Trophoblast cell (in vitro differentiated cells and primary cell): ENCODE measurements at regions not wholly inside any gene's neighbourhood (a gene's known extent, or its start where the extent isn't known, plus 50 kb on each side); places are given as distances from the start of the nearest gene placed in this dataset.

ENCODE experiments used
- DNase-seq, 2 donors: peaks; one replicate each; pipeline ENCODE4 v3.0.0-alpha.2; 2016
- H2AFZ ChIP-seq: 2 replicates; pipeline ENCODE4 v1.6.1; 2013; ENCODE audit warnings: low read length, moderate library complexity, mild to moderate bottlenecking; ENCODE audit not compliant: insufficient read depth, poor library complexity
- H2AK5ac ChIP-seq: 2 replicates; pipeline ENCODE4 v1.6.1; 2013; ENCODE audit warnings: mild to moderate bottlenecking, low read length
- H2BK120ac ChIP-seq: 2 replicates; pipeline ENCODE4 v1.6.1; 2013; ENCODE audit warnings: low read length, mild to moderate bottlenecking, moderate library complexity; ENCODE audit not compliant: insufficient read depth, poor library complexity
- H2BK12ac ChIP-seq: 2 replicates; pipeline ENCODE4 v1.6.1; 2013; ENCODE audit warnings: mild to moderate bottlenecking, low read length, moderate library complexity
- H2BK5ac ChIP-seq: 2 replicates; pipeline ENCODE4 v1.6.1; 2013; ENCODE audit warnings: low read length, low read depth, moderate library complexity, mild to moderate bottlenecking; ENCODE audit not compliant: poor library complexity
- H3K14ac ChIP-seq: 2 replicates; pipeline ENCODE4 v1.6.1; 2013; ENCODE audit warnings: mild to moderate bottlenecking, low read length
- H3K18ac ChIP-seq: 2 replicates; pipeline ENCODE4 v1.6.1; 2013; ENCODE audit warnings: mild to moderate bottlenecking, low read length
- H3K23ac ChIP-seq: 2 replicates; pipeline ENCODE4 v1.6.1; 2013; ENCODE audit warnings: low read length
- H3K27ac ChIP-seq: 2 replicates; pipeline ENCODE4 v1.5.1; 2013; ENCODE audit warnings: low read depth, mild to moderate bottlenecking, inconsistent platforms, low read length, moderate library complexity
- H3K27me3 ChIP-seq: 2 replicates; pipeline ENCODE4 v1.6.1; 2013; ENCODE audit warnings: inconsistent platforms, mild to moderate bottlenecking, low read length, moderate library complexity; ENCODE audit not compliant: insufficient read depth
- H3K36me3 ChIP-seq, 2 experiments: 1 replicate in 1 of 2; 2 replicates in 1 of 2; pipeline ENCODE4 v1.6.1; 2013; ENCODE audit warnings: low read length in 2 of 2, mild to moderate bottlenecking in 2 of 2, moderate library complexity in 1 of 2; ENCODE audit not compliant: insufficient read depth in 2 of 2, control insufficient read depth in 1 of 2
- H3K4ac ChIP-seq: 2 replicates; pipeline ENCODE4 v1.6.1; 2013; ENCODE audit warnings: low read depth, mild to moderate bottlenecking, low read length, moderate library complexity
- H3K4me1 ChIP-seq, 2 experiments: 1 replicate in 1 of 2; 2 replicates in 1 of 2; pipeline ENCODE4 v1.6.1; 2013; ENCODE audit warnings: low read length in 2 of 2, mild to moderate bottlenecking in 2 of 2, moderate library complexity in 1 of 2; ENCODE audit not compliant: insufficient read depth in 2 of 2, control insufficient read depth in 1 of 2
- H3K4me2 ChIP-seq: 2 replicates; pipeline ENCODE4 v1.6.1; 2013; ENCODE audit warnings: inconsistent platforms, mild to moderate bottlenecking, low read length, moderate library complexity
- H3K4me3 ChIP-seq: 2 replicates; pipeline ENCODE4 v1.5.1; 2013; ENCODE audit warnings: mild to moderate bottlenecking, low read depth, low read length, inconsistent platforms
- H3K79me1 ChIP-seq: one replicate; pipeline ENCODE4 v1.6.1; 2013; ENCODE audit warnings: low read length
- H3K79me2 ChIP-seq: 2 replicates; pipeline ENCODE4 v1.6.1; 2013; ENCODE audit warnings: low read length, mild to moderate bottlenecking; ENCODE audit not compliant: control insufficient read depth, insufficient read depth, poor library complexity
- H3K9ac ChIP-seq: 2 replicates; pipeline ENCODE4 v1.6.1; 2013; ENCODE audit warnings: mild to moderate bottlenecking, low read length
- H3K9me3 ChIP-seq: 2 replicates; pipeline ENCODE4 v1.6.1; 2013; ENCODE audit warnings: low read depth, mild to moderate bottlenecking, control low read depth, inconsistent platforms, low read length; ENCODE audit not compliant: insufficient read depth
- H4K12ac ChIP-seq: 2 replicates; pipeline ENCODE4 v1.6.1; 2013; ENCODE audit warnings: low read depth, mild to moderate bottlenecking, low read length, moderate library complexity
- H4K8ac ChIP-seq: 2 replicates; pipeline ENCODE4 v1.6.1; 2013; ENCODE audit warnings: low read depth, mild to moderate bottlenecking, low read length, moderate library complexity
- H4K91ac ChIP-seq: one replicate; pipeline ENCODE4 v1.6.1; 2013; ENCODE audit warnings: low read depth, mild to moderate bottlenecking, low read length, moderate library complexity
- WGBS: extraction: QIAGEN DNeasy Blood & Tissue Kit; methylation state at CpG from one replicate; pipeline ENCODE4 v1.1.7; 2013; ENCODE audit warnings: missing lambda C conversion rate; ENCODE audit not compliant: insufficient read length, insufficient coverage; ENCODE audit errors: extremely low coverage; 5-methylcytosine and 5-hydroxymethylcytosine counted together

DNA sequence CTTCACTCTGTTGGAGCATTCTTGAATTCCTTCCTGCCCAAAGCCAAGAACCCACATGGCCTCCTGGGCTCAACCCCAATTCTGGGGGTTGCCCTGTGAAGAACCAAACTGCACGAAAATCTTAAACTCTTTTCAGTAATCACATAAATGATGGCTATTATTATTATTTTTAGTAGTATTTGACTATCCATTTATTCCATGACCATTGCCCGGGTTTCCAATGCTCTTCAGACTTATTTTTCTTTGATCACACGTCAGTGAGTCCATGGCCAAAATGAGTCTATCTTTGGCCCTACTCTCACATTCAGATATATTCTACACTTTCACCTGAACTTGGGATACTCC, 185.9 kb downstream of the AVL9 start:
- no peak overlapping the region for H3K4me3 ChIP-seq
- peaks cover 8% of the 10 kb centered on the region for H3K79me1 ChIP-seq
- no peak overlapping the region for H3K9ac ChIP-seq
- no peaks in the 10 kb centered on the region for H3K27me3 ChIP-seq
- H4K91ac ChIP-seq, result peak overlapping the region; percentile 37
- H4K12ac ChIP-seq, result no peak overlapping the region
- H2AK5ac ChIP-seq, result no peak overlapping the region
- peak overlapping the region; percentile 76 for H3K27ac ChIP-seq
- H3K23ac ChIP-seq, result no peak overlapping the region
- H3K36me3 ChIP-seq, result peaks cover 0 to 2% of the 10 kb centered on the region in 2 experiments
- peak overlapping the region; percentile 53 for H2BK120ac ChIP-seq
- DNase-seq, result no peak
- no peak overlapping the region for H3K4ac ChIP-seq
- no peak overlapping the region for H4K8ac ChIP-seq
- peak overlapping the region; percentile 65 for H2BK12ac ChIP-seq
- no peak overlapping the region for H3K4me2 ChIP-seq
- peak overlapping the region; percentile 68 for H2BK5ac ChIP-seq
- peaks cover 0 to 9% of the 10 kb centered on the region in 2 experiments for H3K4me1 ChIP-seq
- no peak overlapping the region for H2AFZ ChIP-seq
- peaks cover 2% of the 10 kb centered on the region for H3K9me3 ChIP-seq
- H3K14ac ChIP-seq, result no peak overlapping the region
- no peak overlapping the region for H3K18ac ChIP-seq
- H3K79me2 ChIP-seq, result no peaks in the 10 kb centered on the region
- WGBS, result no CpG with 5 or more reads among the region's 3 CpGs

DNA sequence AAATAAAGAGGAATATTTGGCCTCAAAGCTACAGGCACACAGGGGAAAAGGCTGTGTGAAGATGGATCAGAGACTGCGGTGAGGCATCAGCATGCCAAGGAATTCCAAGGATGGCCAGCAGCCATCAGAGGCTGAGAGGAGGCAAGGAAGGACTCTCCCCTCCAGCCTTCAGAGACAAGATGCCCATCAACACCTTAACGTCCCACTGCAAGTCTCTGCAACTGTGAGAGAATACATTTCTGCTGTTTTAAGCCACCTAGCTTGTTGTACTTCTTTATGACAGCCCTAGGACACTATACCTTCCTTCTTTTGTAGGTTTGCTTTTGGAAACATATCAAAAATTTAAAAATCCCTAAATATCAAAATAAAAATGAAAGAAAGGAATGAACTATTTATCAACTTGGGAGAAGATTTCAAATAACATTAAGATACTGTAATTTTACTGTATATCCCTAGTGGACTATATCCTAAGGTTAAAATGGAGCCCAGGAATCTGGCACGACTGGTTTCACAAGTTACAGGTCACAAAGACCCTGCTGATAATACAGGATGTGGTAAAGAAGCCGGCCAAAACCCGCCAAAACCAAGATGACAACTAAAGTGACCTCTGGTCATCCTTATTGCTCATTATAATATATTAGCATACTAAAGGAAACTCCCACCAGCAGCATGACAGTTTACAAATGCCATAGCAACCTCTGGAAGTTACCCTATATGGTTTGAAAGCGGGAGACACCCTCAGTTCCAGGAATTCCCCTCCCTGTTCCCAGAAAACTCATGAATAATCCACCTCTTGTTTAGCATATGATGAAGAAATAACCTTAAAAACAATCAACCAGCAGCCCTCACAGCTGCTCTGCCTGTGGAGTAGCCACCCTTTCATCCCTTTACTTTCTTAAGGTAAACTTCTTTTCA, 185.2 kb downstream of the AVL9 start:
- Histone ChIP-seq H3K9ac (no peak overlapping the region), H3K4me1 (peaks cover 0 to 9% of the 10 kb centered on the region in 2 experiments), H3K36me3 (peaks cover 0 to 3% of the 10 kb centered on the region in 2 experiments), H3K18ac (peak overlapping the region; percentile 80), H3K23ac (no peak overlapping the region), H3K9me3 (peaks cover 2% of the 10 kb centered on the region), H2AK5ac (peak overlapping the region; percentile 84), H3K79me1 (peaks cover 8% of the 10 kb centered on the region), H3K4ac (no peak overlapping the region), H3K14ac (peak overlapping the region; percentile 84), H3K79me2 (no peaks in the 10 kb centered on the region), H3K27me3 (no peaks in the 10 kb centered on the region), H2BK5ac (peak overlapping the region; percentile 95), H3K4me2 (peak overlapping the region; percentile 39), H4K12ac (no peak overlapping the region), H2BK12ac (peak overlapping the region; percentile 99), H2AFZ (peak overlapping the region; percentile 43), H4K8ac (peak overlapping the region; percentile 92), H3K4me3 (no peak overlapping the region), H2BK120ac (peak overlapping the region; percentile 96), H4K91ac (peak overlapping the region; percentile 94), H3K27ac (peak overlapping the region; percentile 91)
- peak; percentile 89 to 95 for DNase-seq
- no CpG with 5 or more reads among the region's 6 CpGs for WGBS

DNA sequence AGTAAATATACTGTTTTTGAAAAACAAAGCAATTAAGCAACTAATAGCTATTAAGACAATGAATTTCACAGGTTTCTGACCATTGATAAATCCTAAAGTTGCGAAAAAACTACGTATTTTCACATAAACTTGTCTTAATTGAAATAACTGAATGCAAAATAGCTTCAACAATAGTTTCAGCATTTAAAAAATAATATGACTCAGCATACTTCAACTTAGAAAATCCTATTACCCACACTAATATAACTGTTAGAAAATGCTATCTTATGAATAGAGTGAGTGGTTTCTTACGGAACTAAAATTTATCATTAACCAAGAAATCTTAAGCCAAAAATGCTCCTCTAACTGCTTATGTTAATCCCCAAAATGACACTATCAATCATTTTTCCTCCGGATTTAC, 183.9 kb downstream of the AVL9 start:
- Histone ChIP-seq H3K4me2 (no peak overlapping the region), H3K27ac (no peak overlapping the region), H3K9me3 (peaks cover 2% of the 10 kb centered on the region), H2BK5ac (no peak overlapping the region), H2AK5ac (no peak overlapping the region), H3K4ac (no peak overlapping the region), H3K23ac (no peak overlapping the region), H3K27me3 (no peaks in the 10 kb centered on the region), H3K18ac (no peak overlapping the region), H4K8ac (no peak overlapping the region), H3K4me3 (no peak overlapping the region), H2AFZ (no peak overlapping the region), H3K14ac (no peak overlapping the region), H2BK12ac (no peak overlapping the region), H4K12ac (no peak overlapping the region), H3K4me1 (peaks cover 0 to 9% of the 10 kb centered on the region in 2 experiments), H3K79me2 (no peaks in the 10 kb centered on the region), H3K36me3 (peaks cover 0 to 3% of the 10 kb centered on the region in 2 experiments), H3K9ac (no peak overlapping the region), H4K91ac (no peak overlapping the region), H3K79me1 (peaks cover 8% of the 10 kb centered on the region), H2BK120ac (no peak overlapping the region)
- WGBS, result no CpG with 5 or more reads among the region's 4 CpGs
- DNase-seq, result no peak

DNA sequence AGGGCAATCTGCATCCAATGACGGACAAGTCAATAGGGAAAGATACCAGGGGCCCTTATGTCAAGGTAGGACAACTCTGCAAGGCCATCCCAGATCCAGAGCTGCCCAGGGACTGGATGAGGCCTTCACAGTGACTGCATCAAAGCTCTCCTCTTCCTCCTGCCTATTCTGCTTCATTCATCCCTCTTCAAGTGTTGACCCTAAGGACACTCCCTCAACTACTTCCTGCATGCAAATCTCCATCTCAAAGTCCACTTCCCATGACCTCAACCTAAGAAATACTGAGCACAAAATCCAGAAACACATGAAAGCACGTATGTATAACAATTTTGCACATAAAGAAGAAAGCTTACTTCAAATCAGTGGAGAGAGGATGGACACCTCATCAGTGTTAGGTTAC, 182.3 kb downstream of the AVL9 start:
- Histone ChIP-seq H2BK5ac (no peak overlapping the region), H3K27me3 (no peaks in the 10 kb centered on the region), H2AK5ac (no peak overlapping the region), H4K12ac (no peak overlapping the region), H3K9ac (no peak overlapping the region), H3K36me3 (peaks cover 0 to 3% of the 10 kb centered on the region in 2 experiments), H3K27ac (no peak overlapping the region), H2BK120ac (no peak overlapping the region), H2BK12ac (no peak overlapping the region), H4K8ac (no peak overlapping the region), H3K4me1 (peaks cover 0 to 9% of the 10 kb centered on the region in 2 experiments), H3K9me3 (peaks cover 2% of the 10 kb centered on the region), H4K91ac (no peak overlapping the region), H3K4me3 (no peak overlapping the region), H3K4ac (no peak overlapping the region), H3K14ac (no peak overlapping the region), H3K79me1 (peaks cover 8% of the 10 kb centered on the region), H3K4me2 (no peak overlapping the region), H3K23ac (no peak overlapping the region), H2AFZ (no peak overlapping the region), H3K79me2 (no peaks in the 10 kb centered on the region), H3K18ac (no peak overlapping the region)
- DNase-seq, result no peak
- no CpG with 5 or more reads among the region's 2 CpGs for WGBS
